ENCODE measurements at regions not wholly inside any gene's neighbourhood (a gene's known extent, or its start where the extent isn't known, plus 50 kb on each side); places are given as distances from the start of the nearest gene placed in this dataset.

- no peak for TF ChIP-seq E2F3 (CRISPR knock-in tag; IDR thresholded peaks at IDR 0.05)
- no peak for TF ChIP-seq ZNF76 (CRISPR knock-in tag; IDR thresholded peaks at IDR 0.05; ENCODE audit: borderline replicate concordance)
- TF ChIP-seq RBM34 (IDR thresholded peaks at IDR 0.05; ENCODE audit: borderline replicate concordance, insufficient read depth, low read length), result no peak
- TF ChIP-seq HDAC6 (IDR thresholded peaks at IDR 0.05; ENCODE audit: low read depth, low read length), result no peak
- TF ChIP-seq GABPB2 (CRISPR knock-in tag; conservative IDR thresholded peaks at IDR 0.05), result no peak
- TF ChIP-seq BACH1 (tag; IDR thresholded peaks at IDR 0.05), result no peak
These were observed 414.8 kb upstream of the SLC30A5 start (continued) for GRCh38 chr5:68679041-68679440.

- POLR2A ChIA-PET, result no interaction called here
- Histone ChIP-seq H3K4me3 (no peak overlapping the region), H3K27me3 (ENCODE audit: control insufficient read depth in 2 of 2, insufficient read depth in 2 of 2, low read length in 2 of 2) (peaks cover 0 to 2% of the 10 kb centered on the region in 2 experiments; a peak in 1 of 5 replicates), H3K9me1 (ENCODE audit: control insufficient read depth, insufficient read depth, low read length) (no peaks in the 10 kb centered on the region), H3K4me2 (ENCODE audit: insufficient read depth, low read length) (no peak overlapping the region), H3K27ac (ENCODE audit: extremely low read depth, low read depth, low read length) (no peak overlapping the region), H3K79me2 (ENCODE audit: control insufficient read depth, insufficient read depth, low read length) (no peaks in the 10 kb centered on the region), H3K9me3 (replicated peaks; ENCODE audit: control insufficient read depth, insufficient read depth, low read depth, low read length) (no peaks in the 10 kb centered on the region), H2AFZ (ENCODE audit: low read depth, low read length) (no peak overlapping the region), H3K36me3 (ENCODE audit: control insufficient read depth, insufficient read depth, low read length) (no peaks in the 10 kb centered on the region), H3K9ac (ENCODE audit: insufficient read depth in 1 of 2, low read depth in 2 of 2, low read length in 2 of 2) (no peak overlapping the region), H3K4me1 (replicated peaks in 1 of 2; ENCODE audit: control insufficient read depth in 2 of 2, insufficient read depth in 2 of 2, low read length in 2 of 2) (no peaks in the 10 kb centered on the region), H4K20me1 (replicated peaks; ENCODE audit: control insufficient read depth, insufficient read depth, low read length) (no peaks in the 10 kb centered on the region)
- TF ChIP-seq POLR2H (tag; IDR thresholded peaks at IDR 0.05; ENCODE audit: low read depth), result no peak
- TF ChIP-seq FOXJ3 (CRISPR knock-in tag; IDR thresholded peaks at IDR 0.05), result no peak
- no peak for TF ChIP-seq MAFK (IDR thresholded peaks at IDR 0.05; ENCODE audit: low read length)
- no peak for TF ChIP-seq NFIX (CRISPR knock-in tag; IDR thresholded peaks at IDR 0.05; ENCODE audit: low read depth)
- no peak for TF ChIP-seq MEF2D (tag; conservative IDR thresholded peaks at IDR 0.05; ENCODE audit: low read depth)
- TF ChIP-seq ZC3H8 (IDR thresholded peaks at IDR 0.05), result no peak
- TF ChIP-seq ZNF121 (CRISPR knock-in tag; conservative IDR thresholded peaks at IDR 0.05), result no peak
- TF ChIP-seq SREBF2 (CRISPR knock-in tag; IDR thresholded peaks at IDR 0.05), result no peak
- TF ChIP-seq ZKSCAN3 (CRISPR knock-in tag; IDR thresholded peaks at IDR 0.05), result no peak
- TF ChIP-seq CUX1 (CRISPR knock-in tag; IDR thresholded peaks at IDR 0.05), result no peak
- TF ChIP-seq RNF2 (IDR thresholded peaks at IDR 0.05), result no peak
- in situ Hi-C loops (cut with MboI) (no loop called here), intact Hi-C loops (cut with micrococcal nuclease) (no loop called here)
- no peak for DNase-seq (ENCODE audit: extremely low read depth in 1 of 4, low spot score in 3 of 4)
- CTCF ChIA-PET (ENCODE audit: low intra/inter-chr PET ratio), result no interaction called here
- no peak for ATAC-seq
- no TSS peak for BruUV-seq (replicated peaks)
- FAIRE-seq, result no peak
These were observed 413.4 kb upstream of the SLC30A5 start for GRCh38 chr5:68680366-68680765.

Data from K562 (cell line).